DMS153 (cell line): ENCODE measurements at regions not wholly inside any gene's neighbourhood (a gene's known extent, or its start where the extent isn't known, plus 50 kb on each side); places are given as distances from the start of the nearest gene placed in this dataset.

Source experiments
- DNase-seq: peaks from one replicate; lab custom pipeline; 2025; lab: John Stamatoyannopoulos, UW

- DNase-seq, result no peak
These were observed 291.6 kb upstream of the SKOR2 start for GRCh38 chr18:47543080-47543479.

- DNase-seq, result no peak
These were observed 291.1 kb upstream of the SKOR2 start for GRCh38 chr18:47542551-47542950.

- DNase-seq, result no peak
These were observed 280.3 kb upstream of the SKOR2 start for GRCh38 chr18:47531717-47532116.

GRCh38 chr18:47530695-47531094 lies 279.2 kb upstream of the SKOR2 start:
- no peak for DNase-seq

- DNase-seq, result no peak
These were observed 276.9 kb upstream of the SKOR2 start for GRCh38 chr18:47528343-47528742.

GRCh38 chr18:47526147-47526546 lies 274.7 kb upstream of the SKOR2 start:
- no peak for DNase-seq

- DNase-seq, result no peak
These were observed 270.9 kb upstream of the SKOR2 start for GRCh38 chr18:47522359-47522758.

GRCh38 chr18:47520263-47520662 lies 268.8 kb upstream of the SKOR2 start:
- DNase-seq, result no peak

- no peak for DNase-seq
These were observed 268.2 kb upstream of the SKOR2 start for GRCh38 chr18:47519706-47520105.

- DNase-seq, result no peak
These were observed 267.8 kb upstream of the SKOR2 start for GRCh38 chr18:47519277-47519676.

GRCh38 chr18:47513614-47514013 lies 262.2 kb upstream of the SKOR2 start:
- DNase-seq, result no peak

GRCh38 chr18:47512726-47513435 lies 261.4 kb upstream of the SKOR2 start:
- no peak for DNase-seq

- no peak for DNase-seq
These were observed 260.6 kb upstream of the SKOR2 start for GRCh38 chr18:47512056-47512455.

GRCh38 chr18:47510831-47511230 lies 259.4 kb upstream of the SKOR2 start:
- no peak for DNase-seq

- no peak for DNase-seq
These were observed 256.2 kb upstream of the SKOR2 start for GRCh38 chr18:47507651-47508050.

- DNase-seq, result no peak
These were observed 255.4 kb upstream of the SKOR2 start for GRCh38 chr18:47506897-47507296.

- DNase-seq, result no peak
These were observed 250.5 kb upstream of the SKOR2 start for GRCh38 chr18:47501946-47502345.

- DNase-seq, result no peak
These were observed 249.5 kb upstream of the SKOR2 start for GRCh38 chr18:47500930-47501329.

- no peak for DNase-seq
These were observed 241.2 kb upstream of the SKOR2 start for GRCh38 chr18:47492691-47493090.

- no peak for DNase-seq
These were observed 239.4 kb upstream of the SKOR2 start for GRCh38 chr18:47490882-47491281.

GRCh38 chr18:47485221-47485797 lies 233.8 kb upstream of the SKOR2 start:
- no peak for DNase-seq

GRCh38 chr18:47484068-47484467 lies 232.6 kb upstream of the SKOR2 start:
- DNase-seq, result no peak

- DNase-seq, result no peak
These were observed 228.7 kb upstream of the SKOR2 start for GRCh38 chr18:47480166-47480565.

- no peak for DNase-seq
These were observed 220.3 kb upstream of the SKOR2 start for GRCh38 chr18:47471784-47472183.
